ENCODE measurements at regions not wholly inside any gene's neighbourhood (a gene's known extent, or its start where the extent isn't known, plus 50 kb on each side); places are given as distances from the start of the nearest gene placed in this dataset.

GRCh38 chr5:54927097-54927746 lies 58.2 kb downstream of the ESM1 start:
- ATAC-seq (no peak), DNase-seq (ENCODE audit: low spot score) (no peak)
- intact Hi-C loops (cut with DNase I): no loop called here

- DNase-seq (ENCODE audit: low spot score): no peak
- intact Hi-C loops (cut with DNase I): no loop called here
- ATAC-seq: no peak
Measured at GRCh38 chr5:54924487-54924886, 60.9 kb downstream of the ESM1 start.

- DNase-seq (ENCODE audit: low spot score) (no peak), ATAC-seq (no peak)
- intact Hi-C loops (cut with DNase I): no loop called here
Measured at GRCh38 chr5:54917323-54917722, 68.1 kb downstream of the ESM1 start.

GRCh38 chr5:54915466-54916027 lies 69.8 kb downstream of the ESM1 start:
- ATAC-seq: no peak

GRCh38 chr5:54912021-54912420 lies 73.4 kb downstream of the ESM1 start:
- ATAC-seq (no peak), DNase-seq (ENCODE audit: low spot score) (no peak)
- intact Hi-C loops (cut with DNase I): no loop called here

More at GRCh38 chr5:54915466-54916027, 69.8 kb downstream of the ESM1 start:
- no peak for DNase-seq (ENCODE audit: low spot score)
- intact Hi-C loops (cut with DNase I): no loop called here

GRCh38 chr5:54909911-54910870 lies 75.2 kb downstream of the ESM1 start:
- ATAC-seq: peak; percentile 52
- intact Hi-C loops (cut with DNase I): no loop called here

GRCh38 chr5:54908774-54909525 lies 76.4 kb downstream of the ESM1 start:
- DNase-seq (ENCODE audit: low spot score): no peak

More at GRCh38 chr5:54909911-54910870, 75.2 kb downstream of the ESM1 start:
- no peak for DNase-seq (ENCODE audit: low spot score)

GRCh38 chr5:54905942-54906537 lies 79.4 kb downstream of the ESM1 start:
- ATAC-seq: peak; percentile 37
- peak; percentile 86 for DNase-seq (ENCODE audit: low spot score)
- intact Hi-C loops (cut with DNase I): no loop called here

More at GRCh38 chr5:54908774-54909525, 76.4 kb downstream of the ESM1 start:
- intact Hi-C loops (cut with DNase I): no loop called here
- ATAC-seq: no peak

- ATAC-seq (no peak), DNase-seq (ENCODE audit: low spot score) (no peak)
- intact Hi-C loops (cut with DNase I): no loop called here
Measured at GRCh38 chr5:54905246-54905795, 80.1 kb downstream of the ESM1 start.

GRCh38 chr5:54904425-54904824 lies 81.0 kb downstream of the ESM1 start:
- intact Hi-C loops (cut with DNase I): no loop called here
- DNase-seq (ENCODE audit: low spot score) (no peak), ATAC-seq (no peak)

- intact Hi-C loops (cut with DNase I): no loop called here
- ATAC-seq (peak; percentile 53), DNase-seq (ENCODE audit: low spot score) (no peak)
Measured at GRCh38 chr5:54902791-54903473, 82.5 kb downstream of the ESM1 start.

GRCh38 chr5:54900984-54901725 lies 84.2 kb downstream of the ESM1 start:
- intact Hi-C loops (cut with DNase I): no loop called here
- DNase-seq (ENCODE audit: low spot score): no peak
- peak; percentile 93 for ATAC-seq

GRCh38 chr5:54897001-54897400 lies 88.4 kb downstream of the ESM1 start:
- intact Hi-C loops (cut with DNase I): no loop called here
- ATAC-seq (no peak), DNase-seq (ENCODE audit: low spot score) (no peak)

GRCh38 chr5:54895816-54896341 lies 89.5 kb downstream of the ESM1 start:
- peak; percentile 81 for ATAC-seq
- intact Hi-C loops (cut with DNase I): no loop called here
- DNase-seq (ENCODE audit: low spot score): no peak

GRCh38 chr5:54894957-54895815 lies 90.2 kb downstream of the ESM1 start:
- ATAC-seq: no peak
- no peak for DNase-seq (ENCODE audit: low spot score)
- intact Hi-C loops (cut with DNase I): no loop called here

- ATAC-seq: no peak
- intact Hi-C loops (cut with DNase I): no loop called here
- DNase-seq (ENCODE audit: low spot score): no peak
Measured at GRCh38 chr5:54889826-54890225, 95.6 kb downstream of the ESM1 start.

Data from sciatic nerve (tissue), 2 donors.